ENCODE measurements at regions not wholly inside any gene's neighbourhood (a gene's known extent, or its start where the extent isn't known, plus 50 kb on each side); places are given as distances from the start of the nearest gene placed in this dataset.

DNA sequence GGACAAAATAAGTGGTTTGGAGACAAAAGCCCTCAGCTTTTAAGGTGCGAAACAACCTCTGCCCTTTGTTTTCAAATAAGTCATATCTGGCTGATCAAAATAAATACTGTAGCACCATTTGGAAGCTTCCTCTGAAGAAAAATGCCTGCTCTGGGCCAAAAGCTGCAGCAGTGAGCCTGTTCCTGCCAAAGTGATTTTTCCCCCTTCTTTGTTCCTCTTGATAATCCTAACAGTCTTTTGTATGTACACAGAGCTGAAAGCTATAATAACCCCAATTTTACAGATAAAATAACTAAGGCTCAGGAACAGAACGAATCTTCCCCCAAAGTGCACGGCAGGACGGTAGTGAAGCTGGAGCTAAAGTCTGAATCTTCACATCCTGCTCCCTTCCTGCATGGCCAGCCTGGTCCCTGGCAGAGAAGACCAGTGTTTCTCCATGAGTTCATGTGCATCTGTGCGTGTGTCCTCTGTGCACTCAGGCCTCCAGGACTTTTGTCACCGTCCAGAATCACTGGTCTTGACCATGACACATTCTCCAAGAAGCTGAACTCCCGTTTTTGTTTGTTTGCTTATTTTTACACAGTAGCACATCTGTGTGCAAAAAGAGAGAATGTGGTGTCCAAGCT, 2114.1 kb upstream of the PIK3C3 start:
- Histone ChIP-seq H4K20me1 (ENCODE audit: low read depth) (no peaks in the 10 kb centered on the region), H3K4me3 (peak overlapping the region; percentile 68), H2AFZ (replicated peaks) (no peak overlapping the region), H3K79me2 (ENCODE audit: low read depth) (no peaks in the 10 kb centered on the region), H3K9me3 (ENCODE audit: low read depth) (no peaks in the 10 kb centered on the region), H3K36me3 (no peaks in the 10 kb centered on the region), H3K27me3 (no peaks in the 10 kb centered on the region), H3F3A (ENCODE audit: low read depth) (peaks cover 37% of the 10 kb centered on the region), H3K4me2 (peak overlapping the region; percentile 90), H3K9ac (no peak overlapping the region), H3K4me1 (peaks cover 46% of the 10 kb centered on the region), H3K27ac (no peak overlapping the region)
- Mint-ChIP-seq H3K4me3 (peak overlapping the region; percentile 91), H3K36me3 (no peaks in the 10 kb centered on the region), H3K4me1 (peaks cover 56% of the 10 kb centered on the region), H3K27me3 (ENCODE audit: insufficient read depth, low read depth) (no peaks in the 10 kb centered on the region), H3K9me3 (peaks cover 2% of the 10 kb centered on the region), H3K27ac (peak overlapping the region; percentile 79)
- no peak for DNase-seq (ENCODE audit: low spot score)
- TF ChIP-seq EZH2 (IDR thresholded peaks at IDR 0.05) (no peak), EZH2phosphoT487 (IDR thresholded peaks at IDR 0.05) (no peak)
- TF ChIP-seq, protein P1, sequence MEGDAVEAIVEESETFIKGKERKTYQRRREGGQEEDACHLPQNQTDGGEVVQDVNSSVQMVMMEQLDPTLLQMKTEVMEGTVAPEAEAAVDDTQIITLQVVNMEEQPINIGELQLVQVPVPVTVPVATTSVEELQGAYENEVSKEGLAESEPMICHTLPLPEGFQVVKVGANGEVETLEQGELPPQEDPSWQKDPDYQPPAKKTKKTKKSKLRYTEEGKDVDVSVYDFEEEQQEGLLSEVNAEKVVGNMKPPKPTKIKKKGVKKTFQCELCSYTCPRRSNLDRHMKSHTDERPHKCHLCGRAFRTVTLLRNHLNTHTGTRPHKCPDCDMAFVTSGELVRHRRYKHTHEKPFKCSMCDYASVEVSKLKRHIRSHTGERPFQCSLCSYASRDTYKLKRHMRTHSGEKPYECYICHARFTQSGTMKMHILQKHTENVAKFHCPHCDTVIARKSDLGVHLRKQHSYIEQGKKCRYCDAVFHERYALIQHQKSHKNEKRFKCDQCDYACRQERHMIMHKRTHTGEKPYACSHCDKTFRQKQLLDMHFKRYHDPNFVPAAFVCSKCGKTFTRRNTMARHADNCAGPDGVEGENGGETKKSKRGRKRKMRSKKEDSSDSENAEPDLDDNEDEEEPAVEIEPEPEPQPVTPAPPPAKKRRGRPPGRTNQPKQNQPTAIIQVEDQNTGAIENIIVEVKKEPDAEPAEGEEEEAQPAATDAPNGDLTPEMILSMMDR (IDR thresholded peaks at IDR 0.05), result no peak

DNA sequence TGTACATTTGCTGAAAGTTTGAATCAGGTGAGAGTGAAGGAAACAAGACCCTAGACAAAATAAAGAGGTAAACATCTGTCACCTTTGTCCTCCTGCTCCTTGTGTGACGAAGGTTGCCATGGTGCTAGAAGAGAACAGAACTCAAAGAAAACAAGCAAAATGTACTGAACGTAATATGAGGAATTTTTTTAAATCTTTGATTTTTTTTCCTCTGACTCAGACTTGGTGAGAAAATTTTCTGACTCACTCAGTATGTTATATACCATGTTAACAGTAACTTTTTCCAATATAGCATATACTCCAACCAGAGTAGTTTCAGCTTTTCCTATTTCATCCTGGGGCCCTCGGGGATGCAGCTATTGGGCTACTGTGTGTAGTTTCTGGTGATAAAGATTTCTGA, 2114.6 kb upstream of the PIK3C3 start:
- no peaks in the 10 kb centered on the region for H4K20me1 ChIP-seq (ENCODE audit: low read depth)
- H3K4me1 ChIP-seq, result peaks cover 44% of the 10 kb centered on the region
- Mint-ChIP-seq H3K36me3 (no peaks in the 10 kb centered on the region), H3K9me3 (peaks cover 2% of the 10 kb centered on the region), H3K4me3 (peak overlapping the region; percentile 91), H3K27me3 (ENCODE audit: insufficient read depth, low read depth) (no peaks in the 10 kb centered on the region), H3K27ac (peak overlapping the region; percentile 79), H3K4me1 (peaks cover 56% of the 10 kb centered on the region)
- H3K36me3 ChIP-seq, result no peaks in the 10 kb centered on the region
- no peak for DNase-seq (ENCODE audit: low spot score)
- no peak overlapping the region for H3K9ac ChIP-seq
- H3K27me3 ChIP-seq, result no peaks in the 10 kb centered on the region
- no peak overlapping the region for H3K27ac ChIP-seq
- no peak overlapping the region for H3K4me2 ChIP-seq
- H3K79me2 ChIP-seq (ENCODE audit: low read depth), result no peaks in the 10 kb centered on the region
- TF ChIP-seq, protein P1 (IDR thresholded peaks at IDR 0.05), result no peak
- H3F3A ChIP-seq (ENCODE audit: low read depth), result peaks cover 37% of the 10 kb centered on the region
- H3K4me3 ChIP-seq, result no peak overlapping the region
- H2AFZ ChIP-seq (replicated peaks), result no peak overlapping the region
- H3K9me3 ChIP-seq (ENCODE audit: low read depth), result no peaks in the 10 kb centered on the region

DNA sequence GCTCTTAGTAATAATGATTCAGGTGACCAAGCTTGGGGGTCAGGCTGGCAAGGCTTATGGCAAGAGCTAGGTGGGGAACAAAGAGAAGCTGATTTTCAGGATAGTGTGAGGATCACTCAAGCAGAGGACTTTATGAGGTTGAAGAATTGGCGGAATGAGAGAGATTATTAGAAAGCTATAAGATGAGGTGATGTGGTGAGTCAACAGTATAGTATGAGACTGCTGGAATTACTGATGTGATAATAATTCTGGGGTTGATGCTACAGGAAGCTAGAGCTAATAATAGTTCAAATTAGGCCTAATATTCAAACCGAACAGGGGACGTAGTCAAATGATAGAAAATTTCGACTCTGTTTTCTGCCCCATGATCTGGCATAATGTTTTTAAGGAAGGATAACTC, 2115.3 kb upstream of the PIK3C3 start:
- no peak for DNase-seq (ENCODE audit: low spot score)
- H3K27me3 ChIP-seq, result no peaks in the 10 kb centered on the region
- peaks cover 38% of the 10 kb centered on the region for H3K4me1 ChIP-seq
- H3F3A ChIP-seq (ENCODE audit: low read depth), result peaks cover 37% of the 10 kb centered on the region
- no peak overlapping the region for H3K27ac ChIP-seq
- Mint-ChIP-seq H3K36me3 (no peaks in the 10 kb centered on the region), H3K9me3 (peaks cover 2% of the 10 kb centered on the region), H3K27ac (peak overlapping the region; percentile 3), H3K4me3 (no peak overlapping the region), H3K4me1 (peaks cover 49% of the 10 kb centered on the region), H3K27me3 (ENCODE audit: insufficient read depth, low read depth) (no peaks in the 10 kb centered on the region)
- H3K9ac ChIP-seq, result no peak overlapping the region
- H3K4me3 ChIP-seq, result no peak overlapping the region
- no peak overlapping the region for H2AFZ ChIP-seq (replicated peaks)
- no peaks in the 10 kb centered on the region for H3K79me2 ChIP-seq (ENCODE audit: low read depth)
- H3K4me2 ChIP-seq, result no peak overlapping the region
- no peaks in the 10 kb centered on the region for H3K9me3 ChIP-seq (ENCODE audit: low read depth)
- no peaks in the 10 kb centered on the region for H3K36me3 ChIP-seq
- TF ChIP-seq, protein P1 (IDR thresholded peaks at IDR 0.05), result no peak
- TF ChIP-seq EZH2phosphoT487 (IDR thresholded peaks at IDR 0.05), result no peak
- no peak for TF ChIP-seq EZH2 (IDR thresholded peaks at IDR 0.05)
- no peaks in the 10 kb centered on the region for H4K20me1 ChIP-seq (ENCODE audit: low read depth)
